Astrocyte (in vitro differentiated cells and primary cell): ENCODE measurements at regions not wholly inside any gene's neighbourhood (a gene's known extent, or its start where the extent isn't known, plus 50 kb on each side); places are given as distances from the start of the nearest gene placed in this dataset.

ENCODE experiments used
- DNase-seq: peaks from one replicate; pipeline ENCODE4 v3.0.0-alpha.2; 2010; ENCODE audit warnings: low read depth
- FAIRE-seq: peaks from 2 replicates; lab custom pipeline; 2011; peaks lifted over from hg19 to GRCh38; lab: Jason Lieb, UNC
- H2AFZ ChIP-seq: 2 replicates; pipeline ENCODE4 v1.6.0; 2012; ENCODE audit warnings: low read depth, low read length, inconsistent platforms
- H3K27ac ChIP-seq: 2 replicates; pipeline ENCODE4 v1.5.1; 2011; ENCODE audit warnings: low read depth, low read length, inconsistent platforms
- H3K27me3 ChIP-seq: 2 replicates; pipeline ENCODE4 v1.6.0; 2011; ENCODE audit warnings: low read length, inconsistent platforms; ENCODE audit not compliant: insufficient read depth
- H3K36me3 ChIP-seq: 2 replicates; pipeline ENCODE4 v1.5.1; 2011; ENCODE audit warnings: low read length, inconsistent platforms; ENCODE audit not compliant: insufficient read depth
- H3K4me1 ChIP-seq: 2 replicates; pipeline ENCODE4 v1.5.1; 2011; ENCODE audit warnings: low read length, inconsistent platforms; ENCODE audit not compliant: insufficient read depth
- H3K4me2 ChIP-seq: 2 replicates; pipeline ENCODE4 v1.6.0; 2012; ENCODE audit warnings: low read length, inconsistent platforms
- H3K4me3 ChIP-seq: 2 replicates; pipeline ENCODE4 v1.5.1; 2011; ENCODE audit warnings: low read depth, mild to moderate bottlenecking, low read length, inconsistent platforms; ENCODE audit not compliant: insufficient read depth
- H3K79me2 ChIP-seq: 2 replicates; pipeline ENCODE4 v1.6.0; 2012; ENCODE audit warnings: mild to moderate bottlenecking, low read length, inconsistent platforms; ENCODE audit not compliant: insufficient read depth
- H3K9ac ChIP-seq: 2 replicates; pipeline ENCODE4 v1.6.0; 2012; ENCODE audit warnings: mild to moderate bottlenecking, low read length, inconsistent platforms
- H3K9me3 ChIP-seq: 2 replicates; pipeline ENCODE4 v1.5.1; 2012; ENCODE audit warnings: low read depth, mild to moderate bottlenecking, low read length, inconsistent platforms; ENCODE audit not compliant: insufficient read depth
- H4K20me1 ChIP-seq: 2 replicates; pipeline ENCODE4 v1.6.0; 2012; ENCODE audit warnings: low read length, inconsistent platforms; ENCODE audit not compliant: insufficient read depth
- H3K27ac Mint-ChIP-seq: one replicate; pipeline ENCODE4 v1.8.0; 2021; ENCODE audit warnings: mild to moderate bottlenecking, mixed read lengths; ENCODE audit not compliant: unreplicated experiment
- H3K27me3 Mint-ChIP-seq: one replicate; pipeline ENCODE4 v1.8.0; 2021; ENCODE audit warnings: low read depth, mixed read lengths; ENCODE audit not compliant: unreplicated experiment
- H3K36me3 Mint-ChIP-seq: one replicate; pipeline ENCODE4 v1.8.0; 2021; ENCODE audit warnings: low read depth, mixed read lengths; ENCODE audit not compliant: unreplicated experiment
- H3K4me1 Mint-ChIP-seq: one replicate; pipeline ENCODE4 v1.8.0; 2021; ENCODE audit warnings: low read depth, mixed read lengths; ENCODE audit not compliant: unreplicated experiment
- H3K4me3 Mint-ChIP-seq: one replicate; pipeline ENCODE4 v1.8.0; 2021; ENCODE audit warnings: mild to moderate bottlenecking, moderate library complexity, mixed read lengths; ENCODE audit not compliant: unreplicated experiment
- H3K9me3 Mint-ChIP-seq: one replicate; pipeline ENCODE4 v1.8.0; 2021; ENCODE audit warnings: mild to moderate bottlenecking, mixed read lengths; ENCODE audit not compliant: unreplicated experiment
- CTCF ChIP-seq: IDR thresholded peaks from 2 replicates; pipeline ENCODE4 v1.5.1; 2011; ENCODE audit warnings: low read depth, mild to moderate bottlenecking, inconsistent platforms, low read length, moderate library complexity; ENCODE audit not compliant: insufficient read depth
- EZH2 ChIP-seq: IDR thresholded peaks from 2 replicates; pipeline ENCODE4 v1.6.1; 2012; ENCODE audit warnings: mild to moderate bottlenecking, low read length, inconsistent platforms; ENCODE audit not compliant: insufficient read depth

- Histone ChIP-seq H3K36me3 (no peaks in the 10 kb centered on the region), H3K4me2 (no peak overlapping the region), H3K4me1 (no peaks in the 10 kb centered on the region), H3K9me3 (no peaks in the 10 kb centered on the region), H3K27ac (no peak overlapping the region), H2AFZ (no peak overlapping the region), H3K79me2 (no peaks in the 10 kb centered on the region), H4K20me1 (no peaks in the 10 kb centered on the region), H3K27me3 (no peaks in the 10 kb centered on the region), H3K9ac (no peak overlapping the region), H3K4me3 (no peak overlapping the region)
- H3K9me3 Mint-ChIP-seq = no peaks in the 10 kb centered on the region
- H3K27ac Mint-ChIP-seq = no peak overlapping the region
- TF ChIP-seq CTCF (no peak), EZH2 (no peak)
- peaks cover 6% of the 10 kb centered on the region for H3K4me1 Mint-ChIP-seq
- no peak for FAIRE-seq
- no peaks in the 10 kb centered on the region for H3K36me3 Mint-ChIP-seq
- no peak for DNase-seq
- no peak overlapping the region for H3K4me3 Mint-ChIP-seq
- H3K27me3 Mint-ChIP-seq = no peaks in the 10 kb centered on the region
Observed at GRCh38 chr3:27791956-27792355, 69.8 kb upstream of the EOMES start.

GRCh38 chr3:27792869-27793268, 70.7 kb upstream of the EOMES start:
- TF ChIP-seq CTCF = no peak
- no peak for TF ChIP-seq EZH2
- no peaks in the 10 kb centered on the region for H3K27me3 ChIP-seq
- no peaks in the 10 kb centered on the region for H3K79me2 ChIP-seq
- H3K27ac ChIP-seq = no peak overlapping the region
- Mint-ChIP-seq H3K9me3 (no peaks in the 10 kb centered on the region), H3K4me1 (peaks cover 6% of the 10 kb centered on the region), H3K27me3 (no peaks in the 10 kb centered on the region), H3K4me3 (no peak overlapping the region), H3K27ac (no peak overlapping the region), H3K36me3 (no peaks in the 10 kb centered on the region)
- no peak for FAIRE-seq
- H3K4me1 ChIP-seq = no peaks in the 10 kb centered on the region
- H3K9ac ChIP-seq = no peak overlapping the region
- no peaks in the 10 kb centered on the region for H3K36me3 ChIP-seq
- no peaks in the 10 kb centered on the region for H4K20me1 ChIP-seq
- no peak overlapping the region for H3K4me2 ChIP-seq
- no peak overlapping the region for H2AFZ ChIP-seq
- DNase-seq = no peak
- H3K4me3 ChIP-seq = no peak overlapping the region
- no peaks in the 10 kb centered on the region for H3K9me3 ChIP-seq

GRCh38 chr3:27794211-27794610, 72.1 kb upstream of the EOMES start:
- H3K36me3 ChIP-seq = no peaks in the 10 kb centered on the region
- no peaks in the 10 kb centered on the region for H3K4me1 ChIP-seq
- Mint-ChIP-seq H3K4me3 (no peak overlapping the region), H3K4me1 (peaks cover 6% of the 10 kb centered on the region), H3K36me3 (no peaks in the 10 kb centered on the region), H3K27me3 (peaks cover 3% of the 10 kb centered on the region), H3K9me3 (no peaks in the 10 kb centered on the region), H3K27ac (no peak overlapping the region)
- H3K4me3 ChIP-seq = no peak overlapping the region
- no peaks in the 10 kb centered on the region for H4K20me1 ChIP-seq
- DNase-seq = no peak
- H3K4me2 ChIP-seq = no peak overlapping the region
- no peak overlapping the region for H3K9ac ChIP-seq
- H3K9me3 ChIP-seq = no peaks in the 10 kb centered on the region
- FAIRE-seq = no peak
- TF ChIP-seq EZH2 (no peak), CTCF (no peak)
- no peak overlapping the region for H2AFZ ChIP-seq
- H3K27me3 ChIP-seq = no peaks in the 10 kb centered on the region
- no peak overlapping the region for H3K27ac ChIP-seq
- H3K79me2 ChIP-seq = no peaks in the 10 kb centered on the region
